Fibroblast of skin of right quadriceps (primary cell): ENCODE measurements at regions not wholly inside any gene's neighbourhood (a gene's known extent, or its start where the extent isn't known, plus 50 kb on each side); places are given as distances from the start of the nearest gene placed in this dataset.

ENCODE experiments used
- DNase-seq: peaks from one replicate; pipeline ENCODE4 v3.0.0-alpha.2; 2013

DNA sequence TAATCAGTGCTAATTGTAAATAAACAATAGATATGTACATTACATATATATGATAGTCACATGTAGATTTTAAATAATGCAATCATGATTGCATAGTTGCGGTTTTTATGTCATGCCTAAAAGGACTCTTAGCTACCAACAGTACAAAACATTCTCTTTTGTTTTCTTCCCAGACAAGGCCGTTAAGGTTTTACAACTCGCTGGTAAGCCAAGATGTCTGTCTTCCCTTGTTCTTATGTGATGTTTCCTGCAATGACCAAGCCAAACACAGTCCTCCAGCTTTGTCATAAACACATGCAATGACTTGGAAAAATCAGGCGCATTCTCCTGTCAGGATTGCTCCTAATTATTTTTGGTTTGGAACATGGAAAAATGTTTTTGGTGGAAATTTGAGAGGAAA is 192.3 kb upstream of the GLI3 start:
- DNase-seq = no peak

DNA sequence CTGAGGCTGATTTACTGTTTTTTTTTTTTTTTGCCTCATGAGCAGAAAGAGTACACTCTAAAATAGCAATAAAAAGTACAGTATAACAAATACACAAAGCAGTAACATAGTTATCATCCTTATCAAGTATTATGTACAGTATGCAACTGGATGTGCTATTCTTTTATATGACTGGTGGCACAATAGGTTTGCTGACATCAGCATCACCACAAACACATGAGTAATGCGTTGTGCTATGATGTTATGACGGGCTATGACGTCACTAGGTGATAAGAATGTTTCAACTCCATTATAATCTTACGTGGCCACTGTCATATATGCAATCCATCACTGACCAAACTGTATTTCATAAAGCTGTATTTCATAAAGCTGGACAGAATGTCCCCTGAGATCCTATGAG is 189.2 kb upstream of the GLI3 start:
- DNase-seq = peak; percentile 21

DNA sequence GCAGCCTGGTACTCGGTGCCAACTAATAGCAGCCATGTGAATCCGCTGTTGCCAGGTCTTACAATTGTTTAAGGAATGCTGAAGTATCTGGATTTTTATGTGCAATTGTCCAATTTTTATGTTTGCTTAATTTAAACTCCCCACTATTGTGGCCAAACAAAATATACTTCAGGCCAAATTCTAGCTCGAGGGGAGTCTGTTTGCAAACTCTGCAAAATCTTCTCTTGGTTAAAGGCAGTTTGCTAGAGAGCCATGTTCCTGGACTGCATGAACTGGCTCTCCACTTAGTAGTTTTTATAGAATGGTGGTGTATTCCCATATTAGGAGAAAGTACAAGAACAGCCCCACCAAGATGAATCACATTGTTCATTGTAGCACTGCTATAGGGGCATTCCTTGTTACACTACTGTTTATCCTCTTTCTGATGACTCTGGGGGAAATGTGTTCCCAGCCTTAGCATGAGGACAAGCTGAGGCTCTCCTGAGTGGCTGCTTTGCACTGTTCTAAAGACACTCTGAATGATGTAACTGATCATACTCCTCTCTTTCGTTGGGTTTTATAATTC is 178.0 kb upstream of the GLI3 start:
- peak; percentile 72 for DNase-seq

DNA sequence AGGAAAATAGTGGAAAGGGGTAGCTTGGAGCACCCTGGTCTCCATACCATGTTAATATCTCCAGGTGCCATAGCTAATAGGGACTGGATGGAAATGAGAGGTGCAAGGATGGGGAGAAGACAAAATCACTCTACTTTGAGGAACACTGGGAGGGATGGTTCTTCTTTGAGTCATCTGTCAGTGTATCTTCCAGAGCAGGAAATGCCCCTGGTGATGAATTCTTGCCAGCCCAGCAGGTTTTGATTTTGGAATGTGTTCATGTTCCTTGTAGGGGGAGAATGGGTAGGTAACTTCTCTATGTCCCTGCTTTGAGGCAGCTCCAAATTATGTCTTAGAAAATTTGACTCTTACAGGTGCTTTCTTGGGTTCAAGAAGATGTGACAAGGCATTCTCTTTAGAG is 177.0 kb upstream of the GLI3 start:
- DNase-seq = peak; percentile 47

DNA sequence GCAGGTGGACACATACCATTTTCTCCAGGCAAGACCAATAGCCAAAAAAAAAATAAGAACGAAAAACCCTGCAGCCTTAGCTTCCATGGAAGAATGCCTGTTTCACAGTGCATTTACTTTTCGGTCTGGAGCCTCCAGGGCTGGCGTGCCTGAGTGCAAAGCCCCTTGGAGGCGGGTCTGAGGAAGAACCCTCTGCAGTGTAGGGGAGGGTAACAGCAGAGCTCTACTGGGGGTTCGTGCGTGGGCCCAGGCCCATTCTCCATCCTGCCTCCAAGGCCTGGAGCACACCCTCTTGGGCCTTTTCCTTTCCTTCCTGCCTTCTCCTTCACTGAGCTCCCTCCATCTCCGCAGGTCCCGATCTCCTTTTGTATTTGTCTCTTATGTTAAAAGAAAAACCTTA is 172.3 kb upstream of the GLI3 start:
- DNase-seq = no peak

DNA sequence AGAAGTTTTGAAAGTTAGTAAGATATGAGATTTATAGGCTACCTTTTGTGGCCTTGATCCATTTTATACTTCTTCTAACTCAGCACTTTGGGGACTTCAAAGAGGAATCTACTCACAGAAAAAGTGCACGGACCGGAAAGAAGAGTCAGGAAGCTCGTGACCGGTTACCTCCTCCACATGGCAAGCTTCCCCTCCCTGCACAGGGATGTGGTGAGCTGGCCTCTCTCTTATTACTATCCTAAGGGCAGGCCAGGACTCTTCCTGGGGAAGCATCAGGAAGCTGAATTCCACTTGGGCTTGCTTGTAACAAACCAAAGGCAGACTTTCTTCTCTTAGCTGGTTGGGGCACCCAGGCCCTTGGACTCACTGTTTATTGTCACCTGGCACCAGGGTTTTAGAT is 170.8 kb upstream of the GLI3 start:
- no peak for DNase-seq

DNA sequence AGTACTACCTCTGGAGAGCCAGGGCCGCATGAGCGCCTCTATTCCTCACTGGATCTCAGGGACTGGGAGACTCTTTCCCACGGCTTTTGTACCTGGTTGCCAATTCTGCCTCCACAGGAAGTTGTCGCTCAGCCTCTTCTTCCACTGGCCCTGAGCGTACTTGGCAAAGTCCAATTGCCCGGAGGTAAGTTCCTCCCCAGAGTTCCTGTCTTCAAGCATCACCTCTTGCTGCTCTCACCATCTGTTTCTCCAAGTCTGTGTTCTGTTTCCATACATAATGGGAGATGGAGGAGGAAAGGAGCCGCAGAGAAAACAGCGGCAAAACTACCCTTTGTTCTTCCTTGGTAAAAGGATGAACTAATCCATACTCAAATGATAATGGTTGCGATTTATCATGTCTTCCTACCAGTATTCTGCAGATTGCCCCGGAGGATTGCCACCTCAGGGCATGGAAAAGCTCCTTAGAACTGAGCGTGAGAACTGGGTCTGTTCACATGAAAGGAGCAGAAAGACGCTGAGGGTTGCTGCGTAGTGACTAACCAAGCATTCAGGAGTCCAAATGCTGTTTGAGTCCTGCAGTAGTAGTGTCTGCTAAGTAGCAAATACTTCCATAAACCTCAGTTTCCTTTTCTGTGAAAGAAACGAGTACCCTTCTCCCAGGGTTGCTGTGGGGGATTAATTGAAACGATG is 170.2 kb upstream of the GLI3 start:
- DNase-seq = no peak

DNA sequence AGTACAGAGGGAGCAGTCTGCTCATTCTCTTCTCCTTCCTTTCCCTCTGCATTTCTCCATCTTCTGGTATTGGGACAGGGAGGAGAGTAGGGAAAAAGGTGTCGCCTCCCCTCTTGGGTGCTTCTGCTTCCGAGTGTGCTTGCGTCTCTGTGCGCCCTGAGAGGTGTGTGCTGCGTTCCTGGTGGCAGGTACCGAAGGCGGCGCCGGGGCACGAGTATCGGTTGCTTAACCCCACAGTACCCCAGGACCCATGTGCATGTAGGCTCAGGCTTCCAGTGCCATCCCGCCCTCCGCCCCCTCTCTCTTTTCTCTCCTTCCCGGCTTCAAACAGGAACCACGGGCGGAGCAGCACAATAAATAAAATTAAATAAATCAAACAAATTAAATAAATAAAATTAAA is 169.3 kb upstream of the GLI3 start:
- DNase-seq = no peak

DNA sequence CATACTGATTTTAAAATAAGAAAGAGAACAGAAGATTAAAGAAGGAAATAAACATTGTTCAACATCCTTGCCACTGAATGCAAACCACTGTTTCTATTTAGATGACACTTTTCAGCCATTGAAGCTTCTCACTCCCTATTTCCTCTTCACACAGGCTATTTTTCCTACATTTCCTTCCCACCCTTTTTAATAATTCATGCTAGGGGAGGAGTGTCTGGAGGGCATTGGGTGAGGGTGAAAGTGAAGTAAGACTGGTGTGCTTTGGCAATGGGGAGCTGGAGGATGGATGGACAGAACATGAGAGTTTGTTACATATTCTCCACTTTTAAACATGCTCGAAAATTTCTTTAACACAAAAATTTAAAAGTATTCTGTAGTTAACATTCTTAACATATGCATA is 168.8 kb upstream of the GLI3 start:
- DNase-seq = no peak

DNA sequence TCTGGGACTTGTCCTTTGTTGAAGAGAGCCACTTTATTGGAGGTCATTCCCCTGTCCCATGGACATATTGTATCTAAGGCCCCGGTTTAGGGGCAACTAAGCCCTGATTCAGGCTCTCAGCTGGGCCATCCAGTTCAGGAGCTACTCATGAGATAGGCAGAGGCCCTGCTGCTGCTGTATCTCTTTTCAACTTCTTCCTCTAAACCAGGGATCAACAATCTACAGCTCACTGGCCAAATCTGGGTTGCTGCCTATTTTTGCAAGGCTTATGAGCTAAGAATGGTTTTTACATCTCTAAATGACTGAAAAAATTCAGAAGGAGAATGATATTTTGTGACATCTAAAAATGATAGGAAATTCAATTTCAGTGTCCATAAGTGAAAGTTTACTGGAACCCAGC is 166.8 kb upstream of the GLI3 start:
- no peak for DNase-seq

DNA sequence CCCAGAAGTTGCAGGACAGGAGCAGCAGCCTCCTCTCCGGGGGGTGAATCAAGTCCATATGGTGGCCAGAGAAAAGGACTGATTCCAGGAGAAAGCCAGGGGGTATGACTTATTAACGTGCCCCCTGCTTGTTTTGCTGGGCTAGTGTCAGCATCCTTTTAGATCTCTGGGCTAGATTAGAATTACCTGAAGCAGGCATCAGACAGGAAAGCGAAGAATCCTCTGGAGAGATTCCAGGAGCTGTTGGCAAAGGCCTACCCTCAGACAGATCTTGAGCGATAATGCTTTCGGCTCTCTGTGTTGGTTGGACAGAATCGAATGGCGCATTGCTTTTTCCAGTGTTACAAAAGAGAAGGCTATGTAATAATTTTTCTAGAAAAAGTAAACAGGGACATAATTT is 164.0 kb upstream of the GLI3 start:
- DNase-seq = no peak

DNA sequence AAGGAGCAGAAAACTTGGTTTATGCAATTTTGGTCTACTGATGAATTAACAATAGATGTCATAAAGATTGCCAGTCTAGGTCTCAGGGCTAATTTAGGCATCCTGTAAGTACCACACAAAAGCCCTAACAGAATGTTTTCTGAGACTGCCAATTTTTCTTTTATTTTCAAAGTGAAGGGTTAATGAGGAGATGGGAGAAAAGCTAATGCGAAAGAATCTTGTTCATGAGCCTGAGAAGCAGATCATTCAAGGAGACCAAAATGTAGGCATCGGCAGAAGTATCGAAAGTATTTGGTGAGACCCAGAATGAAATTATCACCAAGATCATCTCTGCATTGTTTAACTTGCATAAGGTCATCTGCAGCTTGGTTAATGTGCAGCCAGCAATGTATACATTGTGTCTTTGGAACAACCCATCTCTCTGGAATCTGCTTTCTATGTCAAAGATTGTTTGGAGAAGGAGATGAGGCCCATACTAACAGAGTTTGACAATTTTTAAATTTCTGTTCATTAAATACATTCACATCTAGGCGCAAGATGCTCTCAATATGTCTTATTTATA is 163.3 kb upstream of the GLI3 start:
- no peak for DNase-seq

DNA sequence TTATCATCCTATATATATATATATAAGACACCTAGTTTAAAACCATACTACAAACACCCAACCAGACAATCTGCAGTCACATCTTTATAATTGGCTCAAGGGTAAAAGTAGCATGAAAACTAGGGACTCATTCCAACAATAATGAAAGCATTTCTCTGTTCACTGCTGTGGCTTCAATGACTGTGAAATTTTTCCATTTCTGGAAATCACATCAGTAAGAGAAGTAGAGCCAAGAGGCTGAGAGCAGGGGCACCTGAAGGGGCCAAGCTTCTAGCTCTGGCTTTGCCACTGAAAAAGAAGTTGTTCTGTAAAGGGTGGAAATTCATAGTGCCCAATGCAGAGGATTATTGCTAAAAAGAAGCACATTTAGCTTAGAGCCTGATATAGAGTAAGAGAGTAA is 158.6 kb upstream of the GLI3 start:
- no peak for DNase-seq

DNA sequence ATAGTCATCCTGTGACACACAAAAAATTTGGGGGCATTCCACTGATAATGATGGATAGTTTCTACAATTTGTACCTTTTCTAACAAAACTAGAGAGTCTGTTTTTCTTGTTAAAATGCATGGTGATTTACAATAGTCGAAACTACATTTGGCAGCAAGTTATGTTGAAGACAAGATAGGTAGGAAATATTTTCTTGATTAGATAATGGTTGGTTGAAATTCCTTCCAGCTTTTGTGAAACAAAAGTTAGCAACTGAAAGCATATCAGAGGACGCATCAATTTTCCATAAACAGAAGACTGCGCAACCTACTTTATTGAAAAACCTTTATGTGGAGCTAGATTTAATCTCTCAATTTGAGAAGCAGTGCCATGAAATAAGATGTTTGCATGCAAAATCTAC is 155.8 kb upstream of the GLI3 start:
- no peak for DNase-seq

DNA sequence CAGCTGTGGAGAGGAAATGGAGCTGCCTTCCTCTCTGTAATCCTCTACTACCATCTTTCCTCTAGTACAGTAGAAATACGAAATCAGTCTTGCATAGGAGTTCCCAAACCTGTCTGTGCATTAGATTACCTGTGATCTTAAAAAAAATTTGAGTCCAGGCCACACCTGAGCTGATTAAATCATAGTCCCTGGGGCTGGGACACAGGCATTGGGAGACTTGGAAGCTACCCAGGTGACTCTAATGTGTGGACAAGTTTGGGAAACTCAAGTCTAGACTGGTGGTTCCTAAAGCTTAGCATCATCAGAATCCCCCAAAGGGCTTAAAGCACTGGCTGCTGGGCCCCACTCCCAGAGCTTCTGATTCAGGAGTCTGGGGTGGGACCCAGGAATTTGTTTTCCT is 152.7 kb upstream of the GLI3 start:
- no peak for DNase-seq

DNA sequence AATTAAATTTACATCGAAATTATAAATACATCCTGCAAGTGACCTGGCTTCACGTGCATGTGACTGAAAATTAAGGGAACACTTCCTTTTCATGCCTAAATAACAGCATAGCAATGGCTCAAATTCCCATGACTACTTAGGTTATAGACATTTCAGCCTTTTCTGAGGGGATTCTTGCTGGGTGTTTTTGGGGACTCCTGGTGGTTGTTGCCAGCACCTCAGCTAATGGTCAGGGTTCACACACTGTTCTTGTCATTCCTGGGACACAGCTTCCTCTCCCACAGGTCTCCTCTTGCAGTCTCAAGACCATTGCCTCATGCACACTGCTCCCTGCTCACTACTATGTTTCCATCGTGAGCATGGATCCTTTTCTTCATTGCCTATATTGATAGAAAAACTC is 148.9 kb upstream of the GLI3 start:
- no peak for DNase-seq

DNA sequence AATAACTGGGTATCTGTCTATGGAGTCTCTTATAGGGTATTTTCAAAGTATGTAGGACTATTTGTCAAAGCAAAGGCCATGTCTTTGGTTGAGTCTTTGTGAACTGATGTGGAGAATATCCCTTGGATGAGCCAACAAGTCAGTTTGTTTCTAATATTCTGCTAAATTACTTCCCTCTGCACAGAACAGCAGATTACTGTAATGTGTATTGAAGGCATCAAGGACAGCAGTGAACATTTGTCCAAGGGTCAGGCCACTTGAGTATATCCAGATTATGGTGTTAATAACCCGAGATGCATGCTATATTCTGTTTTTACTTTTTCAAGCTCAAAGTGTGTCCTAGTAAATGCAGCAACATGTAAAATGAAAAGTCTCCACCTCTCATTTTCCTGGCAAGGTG is 144.2 kb upstream of the GLI3 start:
- no peak for DNase-seq

DNA sequence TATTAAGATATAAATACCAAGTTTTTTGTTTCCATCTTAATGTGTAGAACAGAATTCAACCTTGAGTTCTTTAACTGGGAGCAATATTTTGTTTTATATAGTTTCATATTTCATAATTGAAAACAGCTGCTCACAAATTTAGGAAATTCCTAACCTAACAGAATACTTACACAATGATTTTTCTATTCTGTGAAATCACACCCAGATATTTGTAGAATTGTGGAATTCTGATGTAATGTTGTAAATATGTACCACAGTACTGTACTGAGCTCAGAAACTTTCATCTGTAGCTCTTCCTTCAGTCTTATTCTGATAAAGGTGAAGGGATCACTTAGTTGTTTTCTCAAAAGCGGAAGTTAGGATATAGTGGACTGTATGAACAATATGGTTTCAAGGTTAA is 143.4 kb upstream of the GLI3 start:
- peak; percentile 76 for DNase-seq

DNA sequence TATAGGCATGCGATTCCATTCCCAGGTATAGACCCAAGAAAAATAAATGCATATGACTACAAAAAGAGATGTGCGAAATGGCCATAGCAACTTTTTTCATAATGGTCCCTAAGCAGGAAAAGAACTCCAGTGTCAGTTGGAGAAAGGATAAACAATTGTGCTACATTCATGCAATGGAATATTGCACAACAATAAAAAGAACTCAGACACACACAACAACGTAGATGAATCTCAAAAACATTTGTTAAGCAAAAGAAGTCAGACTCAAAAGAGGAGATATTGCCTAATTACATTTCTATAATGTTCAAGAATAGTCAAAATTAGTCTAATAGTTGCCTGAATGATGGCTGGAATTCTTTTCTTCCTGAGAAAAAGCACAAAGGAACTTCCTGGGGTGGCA is 141.1 kb upstream of the GLI3 start:
- no peak for DNase-seq

DNA sequence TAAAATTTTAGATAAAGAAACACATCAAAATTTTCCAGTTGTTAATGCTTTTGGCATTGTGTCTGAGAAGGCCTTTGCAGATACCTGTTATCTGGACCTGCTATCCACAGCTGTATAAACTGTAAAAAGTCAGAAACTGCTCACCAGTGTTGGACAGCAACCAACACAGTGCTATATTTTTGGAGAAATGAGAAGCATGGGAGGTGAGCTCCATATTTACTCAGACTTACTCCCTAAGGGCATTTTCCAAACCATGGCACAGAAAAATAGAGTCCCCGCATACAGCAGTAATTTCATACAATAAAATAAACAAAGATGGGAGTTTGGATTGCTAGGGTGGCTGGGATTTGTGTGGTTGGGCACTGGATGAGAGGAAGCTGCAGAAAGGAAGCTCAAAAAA is 136.3 kb upstream of the GLI3 start:
- no peak for DNase-seq

DNA sequence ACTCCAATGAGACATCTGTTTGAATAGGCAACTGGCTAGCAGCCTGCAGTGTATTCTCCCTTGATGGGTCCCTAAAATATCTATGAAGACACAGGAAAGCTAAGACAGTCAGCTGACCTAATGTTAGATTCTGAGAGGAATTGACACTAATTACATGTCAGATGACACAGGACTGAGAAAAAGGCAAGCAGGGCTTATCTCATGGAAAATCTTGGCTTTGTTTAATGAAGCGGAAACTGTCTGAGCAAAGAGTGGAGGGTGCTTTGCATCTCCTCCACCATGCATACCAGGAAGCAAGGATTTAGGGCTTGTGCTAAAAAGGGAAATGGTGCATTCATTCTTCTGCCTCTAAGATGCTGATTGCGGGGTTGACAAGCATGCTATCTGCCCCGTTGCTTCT is 135.5 kb upstream of the GLI3 start:
- DNase-seq = peak; percentile 17

DNA sequence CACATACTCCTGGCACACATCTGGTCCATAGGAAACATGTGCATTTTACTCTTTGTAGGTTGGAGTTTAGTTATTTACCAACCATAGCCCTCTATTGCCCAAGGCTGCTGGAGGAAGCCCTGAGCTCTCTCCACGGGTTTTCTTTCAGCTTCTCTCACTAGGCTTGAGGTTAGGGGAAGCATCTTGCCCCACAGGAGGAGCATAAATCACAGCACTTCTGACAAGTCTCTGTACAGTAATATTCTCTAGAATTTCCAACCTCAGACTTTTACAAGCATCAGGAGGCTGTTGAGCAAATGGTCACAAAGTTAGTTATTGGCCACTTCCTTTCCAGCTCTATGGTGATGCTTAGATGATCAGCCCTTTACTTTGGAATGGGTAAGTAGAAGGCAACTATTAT is 122.9 kb upstream of the GLI3 start:
- peak; percentile 74 for DNase-seq

DNA sequence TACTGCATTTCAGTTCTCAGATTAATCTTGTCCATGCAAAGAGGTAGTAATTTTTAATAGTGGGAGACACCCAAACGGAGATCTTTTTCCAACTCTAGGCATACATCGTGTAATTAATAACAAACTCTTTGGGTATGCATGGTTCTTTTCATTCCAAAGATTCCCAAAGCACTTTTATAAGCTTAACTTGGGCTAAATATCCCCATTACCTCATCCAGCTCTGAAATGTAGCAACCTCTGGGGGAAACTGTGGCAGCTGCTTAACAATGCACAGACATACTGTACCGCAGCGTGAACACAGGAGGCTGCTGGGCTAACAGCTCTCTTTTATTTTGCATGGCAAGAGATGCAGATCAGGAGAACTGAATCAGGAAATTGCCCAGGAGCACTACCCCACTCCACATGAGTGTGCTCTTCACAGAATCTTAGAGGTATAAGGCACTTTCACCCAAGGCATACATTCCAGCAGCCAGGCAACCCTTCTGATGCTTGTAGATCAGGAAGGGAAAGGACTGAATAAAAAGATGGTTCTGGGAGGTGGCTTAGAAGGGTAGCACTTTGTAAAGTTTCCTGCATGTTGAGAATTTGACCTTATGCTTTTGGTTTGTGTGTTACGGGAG is 114.4 kb upstream of the GLI3 start:
- DNase-seq = peak; percentile 88

DNA sequence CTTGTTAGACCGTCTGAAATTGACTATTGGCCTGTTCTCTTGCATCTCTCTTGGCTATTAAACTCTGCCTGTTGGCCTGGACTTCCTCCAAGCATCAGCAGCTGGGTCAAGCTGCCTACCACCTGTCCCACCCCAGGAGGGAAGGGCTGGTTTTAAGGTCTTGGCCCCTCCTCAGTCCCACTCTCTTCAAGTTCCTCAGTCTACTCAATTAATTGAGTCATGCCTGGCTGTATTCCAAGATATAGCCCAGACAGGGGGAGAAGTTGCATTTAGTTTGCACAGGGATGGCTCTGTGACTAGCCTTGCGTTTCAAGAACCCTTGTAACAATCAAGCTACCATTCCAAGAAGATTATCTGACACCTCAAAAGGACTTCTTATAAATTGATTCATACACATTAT is 113.8 kb upstream of the GLI3 start:
- DNase-seq = peak; percentile 84

DNA sequence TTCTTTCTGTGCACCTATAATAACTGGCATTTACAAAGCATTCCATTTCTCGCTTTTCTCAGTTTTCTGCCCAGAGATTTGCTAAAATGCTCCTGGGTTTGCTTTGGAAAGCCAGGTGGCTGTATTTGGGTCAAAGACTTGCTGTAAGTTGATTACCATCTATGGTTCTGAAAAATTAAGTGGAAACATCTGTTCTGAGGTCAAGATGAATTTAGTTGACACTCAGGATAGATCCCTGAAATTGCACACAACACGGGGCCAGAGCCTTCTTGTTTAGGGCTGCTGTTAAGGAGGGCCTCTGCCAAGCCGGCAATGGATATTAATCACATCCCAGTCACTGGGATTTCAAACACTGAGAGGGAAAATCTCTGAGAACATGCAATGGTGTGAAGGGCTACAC is 111.6 kb upstream of the GLI3 start:
- peak; percentile 28 for DNase-seq
